Lower lobe of right lung (tissue), 2 donors: ENCODE measurements at regions not wholly inside any gene's neighbourhood (a gene's known extent, or its start where the extent isn't known, plus 50 kb on each side); places are given as distances from the start of the nearest gene placed in this dataset.

Source experiments
- ATAC-seq, 2 donors: fragments of 200-7000 bp; cut with Tn5 transposase; one replicate each; pipeline ENCODE4 v1.9.1; 2020 to 2022; ENCODE audit warnings: mild to moderate bottlenecking in 2 of 2, moderate library complexity in 2 of 2
- DNase-seq: peaks from one replicate; pipeline ENCODE4 v3.0.0-alpha.2; 2020
- H3K27ac ChIP-seq: fragments of 200-600 bp; one replicate; pipeline ENCODE4 v1.8.0; 2022
- H3K27me3 ChIP-seq: fragments of 200-600 bp; one replicate; pipeline ENCODE4 v1.8.0; 2022; ENCODE audit warnings: low read depth
- H3K36me3 ChIP-seq: fragments of 200-600 bp; one replicate; pipeline ENCODE4 v1.8.0; 2022; ENCODE audit warnings: mild to moderate bottlenecking
- H3K4me1 ChIP-seq: fragments of 200-600 bp; one replicate; pipeline ENCODE4 v1.8.0; 2022
- H3K4me3 ChIP-seq: fragments of 200-600 bp; one replicate; pipeline ENCODE4 v1.8.0; 2022; ENCODE audit warnings: mild to moderate bottlenecking
- H3K9me3 ChIP-seq: fragments of 200-600 bp; one replicate; pipeline ENCODE4 v1.8.0; 2022
- CTCF ChIP-seq: fragments of 200-600 bp; IDR thresholded peaks from one replicate; pipeline ENCODE4 v1.8.0; 2022; ENCODE audit warnings: antibody characterized with exemption, mild to moderate bottlenecking
- intact Hi-C: fragments of 100-400 bp; cut with DNase I; formaldehyde crosslinking; loops from one replicate; pipeline ENCODE4 v1.11.0; 2022
- donor health status: DM: no; HTN: yes; CAD: no; lungs with severe emphysema.

GRCh38 chr14:86166541-86166940 lies 636.6 kb downstream of the FLRT2 start:
- Histone ChIP-seq H3K27me3 (no peaks in the 10 kb centered on the region), H3K4me1 (no peaks in the 10 kb centered on the region), H3K36me3 (no peaks in the 10 kb centered on the region), H3K4me3 (no peak overlapping the region), H3K27ac (no peak overlapping the region), H3K9me3 (no peaks in the 10 kb centered on the region)
- ATAC-seq (no peak), DNase-seq (no peak)
- intact Hi-C loops: no loop called here
- no peak for TF ChIP-seq CTCF

- intact Hi-C loops: no loop called here
- Histone ChIP-seq H3K27ac (no peak overlapping the region), H3K4me1 (no peaks in the 10 kb centered on the region), H3K36me3 (no peaks in the 10 kb centered on the region), H3K27me3 (no peaks in the 10 kb centered on the region), H3K9me3 (no peaks in the 10 kb centered on the region), H3K4me3 (no peak overlapping the region)
- no peak for DNase-seq
- no peak for TF ChIP-seq CTCF
- no peak for ATAC-seq
These were observed 623.5 kb downstream of the FLRT2 start for GRCh38 chr14:86153480-86153879.

GRCh38 chr14:86143248-86143647 lies 613.3 kb downstream of the FLRT2 start:
- Histone ChIP-seq H3K27ac (no peak overlapping the region), H3K36me3 (no peaks in the 10 kb centered on the region), H3K4me1 (no peaks in the 10 kb centered on the region), H3K4me3 (no peak overlapping the region), H3K9me3 (no peaks in the 10 kb centered on the region), H3K27me3 (no peaks in the 10 kb centered on the region)
- DNase-seq (no peak), ATAC-seq (no peak)
- no peak for TF ChIP-seq CTCF
- intact Hi-C loops: no loop called here

- Histone ChIP-seq H3K9me3 (no peaks in the 10 kb centered on the region), H3K4me3 (no peak overlapping the region), H3K4me1 (no peaks in the 10 kb centered on the region), H3K27ac (no peak overlapping the region), H3K27me3 (no peaks in the 10 kb centered on the region), H3K36me3 (no peaks in the 10 kb centered on the region)
- intact Hi-C loops: no loop called here
- DNase-seq: no peak
- ATAC-seq: no peak
- TF ChIP-seq CTCF: no peak
These were observed 612.0 kb downstream of the FLRT2 start for GRCh38 chr14:86141966-86142365.

- ATAC-seq (no peak), DNase-seq (no peak)
- TF ChIP-seq CTCF: no peak
- H3K9me3 ChIP-seq: no peaks in the 10 kb centered on the region
- no peak overlapping the region for H3K27ac ChIP-seq
- no peaks in the 10 kb centered on the region for H3K36me3 ChIP-seq
- no peaks in the 10 kb centered on the region for H3K4me1 ChIP-seq
- H3K27me3 ChIP-seq: no peaks in the 10 kb centered on the region
- intact Hi-C loops: no loop called here
- no peak overlapping the region for H3K4me3 ChIP-seq
These were observed 599.5 kb downstream of the FLRT2 start for GRCh38 chr14:86129426-86129825.

- H3K27ac ChIP-seq: no peak overlapping the region
- ATAC-seq: no peak
- H3K36me3 ChIP-seq: no peaks in the 10 kb centered on the region
- H3K9me3 ChIP-seq: no peaks in the 10 kb centered on the region
- intact Hi-C loops: no loop called here
- no peak overlapping the region for H3K4me3 ChIP-seq
- H3K27me3 ChIP-seq: no peaks in the 10 kb centered on the region
- no peak for DNase-seq
- no peaks in the 10 kb centered on the region for H3K4me1 ChIP-seq
- TF ChIP-seq CTCF: no peak
These were observed 594.4 kb downstream of the FLRT2 start for GRCh38 chr14:86124328-86124727.
